ENCODE measurements at regions not wholly inside any gene's neighbourhood (a gene's known extent, or its start where the extent isn't known, plus 50 kb on each side); places are given as distances from the start of the nearest gene placed in this dataset.

DNA sequence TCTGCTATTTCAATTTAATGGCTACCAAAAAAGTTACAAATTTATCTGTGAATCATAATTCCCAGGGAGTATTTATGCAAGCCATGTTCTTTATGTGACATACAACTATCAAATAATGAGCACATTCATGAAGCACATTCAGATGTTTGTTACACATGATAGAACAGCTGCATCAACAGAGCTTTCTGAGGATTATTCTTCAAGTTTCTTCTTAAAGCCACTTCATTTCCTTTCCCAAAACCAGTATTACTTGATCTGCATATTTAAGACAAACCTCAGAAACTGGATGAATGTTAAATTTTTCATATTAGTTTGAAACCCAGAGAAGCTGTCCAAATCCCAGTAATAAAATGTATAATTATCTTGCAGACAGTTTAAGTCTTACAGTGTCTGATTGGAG lies 73.6 kb upstream of the SOX5 start:
- Mint-ChIP-seq H3K9me3 (ENCODE audit: insufficient read depth) (no peaks in the 10 kb centered on the region), H3K27me3 (no peaks in the 10 kb centered on the region), H3K27ac (no peak overlapping the region), H3K4me3 (no peak overlapping the region), H3K4me1 (no peaks in the 10 kb centered on the region)
- DNase-seq (no peak), ATAC-seq (ENCODE audit: low read depth) (no peak)
- Histone ChIP-seq H4K20me1 (ENCODE audit: control insufficient read depth, insufficient read depth, low read length, poor library complexity, severe bottlenecking) (no peaks in the 10 kb centered on the region), H3K4me3 (ENCODE audit: control extremely low read depth in 1 of 5, extremely low read depth in 1 of 5, insufficient read depth in 1 of 5, low read depth in 2 of 5, low read length in 4 of 5) (no peak overlapping the region), H3K79me2 (ENCODE audit: control insufficient read depth, insufficient read depth, low read length) (no peaks in the 10 kb centered on the region), H3K4me2 (replicated peaks; ENCODE audit: low read depth, low read length, poor library complexity, severe bottlenecking) (no peak overlapping the region), H3K9me3 (ENCODE audit: control extremely low read depth in 1 of 3, control insufficient read depth in 2 of 3, insufficient read depth in 1 of 3, low read length in 2 of 3) (no peaks in the 10 kb centered on the region), H3K9ac (ENCODE audit: low read length) (no peak overlapping the region), H3K36me3 (replicated peaks in 1 of 2; ENCODE audit: control extremely low read depth in 1 of 2, control insufficient read depth in 1 of 2, extremely low read depth in 1 of 2, insufficient read depth in 2 of 2, low read length in 1 of 2) (no peaks in the 10 kb centered on the region), H3K4me1 (ENCODE audit: control insufficient read depth in 2 of 2, insufficient read depth in 2 of 2, low read length in 2 of 2) (no peaks in the 10 kb centered on the region), H3K27ac (ENCODE audit: low read length in 2 of 2) (no peak overlapping the region), H2AFZ (ENCODE audit: insufficient read depth, low read depth, low read length, poor library complexity, severe bottlenecking) (no peak overlapping the region), H3K27me3 (replicated peaks in 1 of 4; ENCODE audit: control extremely low read depth in 1 of 4, control insufficient read depth in 3 of 4, insufficient read depth in 4 of 4, low read length in 3 of 4) (no peaks in the 10 kb centered on the region)
- POLR2A ChIA-PET = no interaction called here
- CTCF ChIA-PET = no interaction called here
- TF ChIP-seq CTCF (IDR thresholded peaks at IDR 0.05) (no peak), EZH2 (IDR thresholded peaks at IDR 0.05; ENCODE audit: borderline replicate concordance, insufficient read depth, low read depth, low read length, poor library complexity, severe bottlenecking) (no peak)
- intact Hi-C loops (cut with micrococcal nuclease) = no loop called here

DNA sequence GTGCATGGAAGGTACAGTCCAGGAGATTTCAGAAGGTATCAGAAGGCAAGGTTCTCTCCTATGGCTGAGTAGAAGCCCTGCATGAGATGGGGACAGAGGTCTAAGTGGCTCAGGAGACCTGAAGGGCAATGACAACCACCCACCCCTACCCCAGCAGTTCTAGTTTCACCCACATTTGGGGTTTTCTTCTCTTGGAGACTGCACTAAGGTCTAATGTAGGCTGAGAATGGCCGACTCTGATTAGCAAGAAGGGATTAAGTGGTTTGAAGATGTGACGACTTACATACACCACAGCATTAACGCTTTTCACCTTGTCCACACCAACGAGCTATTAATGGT lies 71.7 kb upstream of the SOX5 start:
- Mint-ChIP-seq H3K9me3 (ENCODE audit: insufficient read depth) (no peaks in the 10 kb centered on the region), H3K27me3 (no peaks in the 10 kb centered on the region), H3K4me3 (no peak overlapping the region), H3K4me1 (no peaks in the 10 kb centered on the region), H3K27ac (no peak overlapping the region)
- Histone ChIP-seq H3K4me1 (ENCODE audit: control insufficient read depth in 2 of 2, insufficient read depth in 2 of 2, low read length in 2 of 2) (no peaks in the 10 kb centered on the region), H3K4me2 (replicated peaks; ENCODE audit: low read depth, low read length, poor library complexity, severe bottlenecking) (no peak overlapping the region), H3K27ac (ENCODE audit: low read length in 2 of 2) (no peak overlapping the region), H4K20me1 (ENCODE audit: control insufficient read depth, insufficient read depth, low read length, poor library complexity, severe bottlenecking) (no peaks in the 10 kb centered on the region), H3K36me3 (replicated peaks in 1 of 2; ENCODE audit: control extremely low read depth in 1 of 2, control insufficient read depth in 1 of 2, extremely low read depth in 1 of 2, insufficient read depth in 2 of 2, low read length in 1 of 2) (no peaks in the 10 kb centered on the region), H3K79me2 (ENCODE audit: control insufficient read depth, insufficient read depth, low read length) (no peaks in the 10 kb centered on the region), H3K9ac (ENCODE audit: low read length) (no peak overlapping the region), H2AFZ (ENCODE audit: insufficient read depth, low read depth, low read length, poor library complexity, severe bottlenecking) (no peak overlapping the region), H3K9me3 (ENCODE audit: control extremely low read depth in 1 of 3, control insufficient read depth in 2 of 3, insufficient read depth in 1 of 3, low read length in 2 of 3) (no peaks in the 10 kb centered on the region), H3K27me3 (replicated peaks in 1 of 4; ENCODE audit: control extremely low read depth in 1 of 4, control insufficient read depth in 3 of 4, insufficient read depth in 4 of 4, low read length in 3 of 4) (no peaks in the 10 kb centered on the region), H3K4me3 (ENCODE audit: control extremely low read depth in 1 of 5, extremely low read depth in 1 of 5, insufficient read depth in 1 of 5, low read depth in 2 of 5, low read length in 4 of 5) (no peak overlapping the region)
- POLR2A ChIA-PET = no interaction called here
- no peak for DNase-seq
- CTCF ChIA-PET = no interaction called here
- TF ChIP-seq EZH2 (IDR thresholded peaks at IDR 0.05; ENCODE audit: borderline replicate concordance, insufficient read depth, low read depth, low read length, poor library complexity, severe bottlenecking) (no peak), CTCF (IDR thresholded peaks at IDR 0.05) (no peak)
- intact Hi-C loops (cut with micrococcal nuclease) = no loop called here
- no CpG with 5 or more reads among the region's 4 CpGs for WGBS (ENCODE audit: insufficient coverage)
- no peak for ATAC-seq (ENCODE audit: low read depth)
